Bronchial epithelial cell (primary cell): ENCODE measurements at regions not wholly inside any gene's neighbourhood (a gene's known extent, or its start where the extent isn't known, plus 50 kb on each side); places are given as distances from the start of the nearest gene placed in this dataset.
"Not testable (repeated sequence)": the region's sequence is repeated elsewhere in the genome, so short reads cannot be mapped to it uniquely, and the experiment has no call there.

Source experiments
- DNase-seq: peaks from one replicate; pipeline ENCODE4 v3.0.0-alpha.2; 2010; ENCODE audit warnings: low read depth
- FAIRE-seq: peaks from 2 replicates; lab custom pipeline; 2011; peaks lifted over from hg19 to GRCh38; lab: Jason Lieb, UNC
- H3K27me3 ChIP-seq: 2 replicates; pipeline ENCODE4 v1.5.1; 2011; ENCODE audit warnings: low read length; ENCODE audit not compliant: control insufficient read depth, insufficient read depth
- H3K36me3 ChIP-seq: 2 replicates; pipeline ENCODE4 v1.5.1; 2011; ENCODE audit warnings: low read length; ENCODE audit not compliant: control insufficient read depth, insufficient read depth
- H3K4me3 ChIP-seq: 2 replicates; pipeline ENCODE4 v1.5.1; 2011; ENCODE audit warnings: mild to moderate bottlenecking, low read depth, low read length, control low read depth
- CTCF ChIP-seq: IDR thresholded peaks from 2 replicates; pipeline ENCODE4 v1.5.1; 2011; ENCODE audit warnings: mild to moderate bottlenecking, moderate library complexity, low read length, control low read depth, inconsistent platforms; ENCODE audit not compliant: insufficient read depth, severe bottlenecking

DNA sequence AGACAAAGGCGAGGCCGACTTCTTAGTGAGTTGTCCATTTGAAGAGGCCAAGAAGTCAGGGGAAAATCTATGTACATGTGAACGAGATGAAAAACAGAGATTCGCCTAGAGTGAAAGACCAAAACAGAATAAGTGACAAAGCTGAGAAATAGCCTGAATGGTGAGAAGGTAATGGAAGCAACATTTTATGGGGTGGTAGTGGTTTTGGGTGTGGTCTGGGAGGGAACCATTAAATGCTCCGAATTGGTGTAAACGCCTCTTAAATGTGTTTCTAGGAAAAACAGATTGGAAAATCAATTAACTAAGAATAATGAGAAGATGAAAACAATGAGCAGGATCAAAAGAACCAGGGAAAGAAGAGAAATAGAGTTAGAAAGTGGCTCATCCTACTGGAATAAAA is 83.8 kb upstream of the MANSC4 start:
- TF ChIP-seq CTCF: no peak
- Histone ChIP-seq H3K36me3 (no peaks in the 10 kb centered on the region), H3K4me3 (no peak overlapping the region), H3K27me3 (no peaks in the 10 kb centered on the region)
- DNase-seq (no peak), FAIRE-seq (no peak)

GRCh38 chr12:27861428-27862167 is 81.6 kb upstream of the MANSC4 start:
- no peak for DNase-seq
- H3K36me3 ChIP-seq: no peaks in the 10 kb centered on the region
- H3K27me3 ChIP-seq: no peaks in the 10 kb centered on the region
- no peak for FAIRE-seq
- H3K4me3 ChIP-seq: no peak overlapping the region
- no peak for TF ChIP-seq CTCF

DNA sequence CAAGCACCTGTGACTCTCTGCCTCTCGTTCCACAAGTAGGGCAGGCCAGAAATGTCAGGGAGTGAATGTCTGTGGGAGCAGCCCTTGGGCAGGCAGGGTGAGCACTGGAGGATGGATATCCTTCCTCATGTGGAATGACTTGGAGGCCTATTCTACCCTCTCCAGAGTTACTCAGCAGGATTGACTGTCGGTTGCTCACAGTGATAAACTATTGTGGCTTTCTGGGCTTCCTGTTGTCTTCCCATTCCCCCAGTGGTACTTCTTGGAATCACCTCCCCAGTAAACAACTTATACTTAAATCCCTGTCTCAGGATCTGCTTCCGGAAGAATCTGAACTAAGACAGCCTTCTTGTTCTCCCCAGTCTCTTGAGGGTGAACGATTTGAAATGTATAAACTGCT is 79.6 kb upstream of the MANSC4 start:
- H3K27me3 ChIP-seq: no peaks in the 10 kb centered on the region
- DNase-seq (peak; percentile 7), FAIRE-seq (no peak)
- no peak for TF ChIP-seq CTCF
- H3K36me3 ChIP-seq: no peaks in the 10 kb centered on the region
- H3K4me3 ChIP-seq: no peak overlapping the region

DNA sequence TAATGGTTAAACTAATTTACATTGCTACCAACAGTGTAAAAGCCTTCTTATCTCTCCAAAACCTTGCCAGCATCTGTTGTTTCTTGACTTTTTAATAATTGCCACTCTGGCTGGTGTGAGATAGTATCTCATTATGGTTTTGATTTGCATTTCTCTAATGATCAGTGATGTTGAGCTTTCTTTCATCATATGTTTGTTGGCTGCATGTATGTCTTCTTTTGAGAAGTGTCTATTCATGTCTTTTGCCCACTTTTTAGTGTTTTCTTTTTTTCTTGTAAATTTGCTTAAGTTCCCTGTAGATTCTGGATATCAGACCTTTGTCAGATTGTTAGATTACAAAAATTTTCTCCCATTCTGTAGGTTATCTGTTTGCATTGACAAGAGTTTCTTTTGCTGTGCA is 77.0 kb upstream of the MANSC4 start:
- DNase-seq, H3K4me3 ChIP-seq, H3K27me3 ChIP-seq, H3K36me3 ChIP-seq, FAIRE-seq: not testable (repeated sequence)

- no peak for DNase-seq
- FAIRE-seq: no peak
- Histone ChIP-seq H3K4me3 (no peak overlapping the region), H3K27me3 (no peaks in the 10 kb centered on the region), H3K36me3 (no peaks in the 10 kb centered on the region)
- TF ChIP-seq CTCF: no peak
These were observed 72.7 kb upstream of the MANSC4 start for GRCh38 chr12:27852742-27853141.
